ENCODE measurements at regions not wholly inside any gene's neighbourhood (a gene's known extent, or its start where the extent isn't known, plus 50 kb on each side); places are given as distances from the start of the nearest gene placed in this dataset.

- H3K27me3 ChIP-seq = peaks cover 14% of the 10 kb centered on the region
These were observed 108.0 kb upstream of the MTAP start for GRCh38 chr9:21694424-21694823.

GRCh38 chr9:21695443-21695842 lies 107.0 kb upstream of the MTAP start:
- no peak for TF ChIP-seq CTCF (IDR thresholded peaks at IDR 0.05)
- no peak overlapping the region for H3K4me3 ChIP-seq (ENCODE audit: low read depth in 1 of 2, low read length in 1 of 2)

More at GRCh38 chr9:21694424-21694823, 108.0 kb upstream of the MTAP start:
- H3K4me1 ChIP-seq (ENCODE audit: control insufficient read depth in 1 of 2, insufficient read depth in 1 of 2, low read depth in 1 of 2, low read length in 1 of 2) = no peaks in the 10 kb centered on the region
- H3K36me3 ChIP-seq = no peaks in the 10 kb centered on the region
- H3K27ac ChIP-seq = no peak overlapping the region
- no peak overlapping the region for H3K4me3 ChIP-seq (ENCODE audit: low read depth in 1 of 2, low read length in 1 of 2)
- no peaks in the 10 kb centered on the region for H3K9me3 ChIP-seq
- TF ChIP-seq CTCF (IDR thresholded peaks at IDR 0.05) = no peak

DNA sequence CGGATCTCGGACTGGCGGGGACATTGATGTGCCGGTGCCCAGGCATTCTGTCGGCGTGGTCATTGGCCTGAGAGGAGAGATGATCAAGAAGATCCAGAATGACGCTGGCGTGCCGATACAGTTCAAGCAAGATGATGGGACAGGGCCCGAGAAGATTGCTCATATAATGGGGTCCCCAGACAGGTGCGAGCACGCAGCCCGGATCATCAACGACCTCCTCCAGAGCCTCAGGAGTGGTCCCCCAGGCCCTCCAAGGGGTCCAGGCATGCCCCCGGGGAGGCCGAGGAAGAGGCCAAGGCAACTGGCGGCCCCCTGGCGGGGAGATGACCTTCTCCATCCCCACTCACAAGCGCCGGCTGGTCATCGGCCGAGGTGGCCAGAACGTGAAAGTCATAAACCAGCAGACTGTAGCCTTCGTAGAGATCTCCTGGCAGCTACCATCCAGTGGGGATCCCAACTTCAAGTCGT lies 106.5 kb upstream of the MTAP start:
- Histone ChIP-seq H3K27me3 (peaks cover 10% of the 10 kb centered on the region), H3K4me3 (ENCODE audit: low read depth in 1 of 2, low read length in 1 of 2) (no peak overlapping the region), H3K4me1 (ENCODE audit: control insufficient read depth in 1 of 2, insufficient read depth in 1 of 2, low read depth in 1 of 2, low read length in 1 of 2) (no peaks in the 10 kb centered on the region), H3K27ac (no peak overlapping the region), H3K9me3 (no peaks in the 10 kb centered on the region), H3K36me3 (no peaks in the 10 kb centered on the region)
- no peak for TF ChIP-seq CTCF (IDR thresholded peaks at IDR 0.05)

More at GRCh38 chr9:21695443-21695842, 107.0 kb upstream of the MTAP start:
- no peaks in the 10 kb centered on the region for H3K36me3 ChIP-seq
- H3K27me3 ChIP-seq = peaks cover 14% of the 10 kb centered on the region
- no peaks in the 10 kb centered on the region for H3K9me3 ChIP-seq
- no peaks in the 10 kb centered on the region for H3K4me1 ChIP-seq (ENCODE audit: control insufficient read depth in 1 of 2, insufficient read depth in 1 of 2, low read depth in 1 of 2, low read length in 1 of 2)
- H3K27ac ChIP-seq = no peak overlapping the region

DNA sequence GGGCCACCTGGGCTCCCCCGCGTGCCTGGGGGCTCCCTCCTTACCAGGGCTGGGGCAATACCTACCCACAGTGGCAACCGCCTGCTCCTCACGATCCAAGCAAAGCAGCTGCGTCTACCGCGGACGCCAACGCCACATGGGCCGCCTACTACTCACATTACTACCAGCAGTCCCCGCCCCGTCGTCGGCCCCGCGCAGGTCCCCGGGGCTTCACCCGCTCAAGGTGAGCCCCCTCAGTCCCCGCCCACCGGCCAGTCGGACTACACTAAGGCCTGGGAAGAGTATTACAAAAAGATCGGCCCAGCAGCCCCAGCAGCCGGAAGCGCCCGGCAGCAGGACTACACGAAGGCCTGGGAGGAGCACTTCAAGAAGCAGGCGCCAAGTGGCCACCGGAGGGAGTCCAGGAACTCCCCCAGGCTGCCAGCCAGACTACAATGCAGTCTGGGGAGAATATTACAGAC lies 106.0 kb upstream of the MTAP start:
- Histone ChIP-seq H3K36me3 (no peaks in the 10 kb centered on the region), H3K27me3 (peaks cover 7% of the 10 kb centered on the region), H3K4me1 (ENCODE audit: control insufficient read depth in 1 of 2, insufficient read depth in 1 of 2, low read depth in 1 of 2, low read length in 1 of 2) (no peaks in the 10 kb centered on the region), H3K9me3 (no peaks in the 10 kb centered on the region), H3K27ac (no peak overlapping the region), H3K4me3 (ENCODE audit: low read depth in 1 of 2, low read length in 1 of 2) (no peak overlapping the region)
- no peak for TF ChIP-seq CTCF (IDR thresholded peaks at IDR 0.05)

GRCh38 chr9:21708260-21708711 lies 94.2 kb upstream of the MTAP start:
- no peaks in the 10 kb centered on the region for H3K4me1 ChIP-seq (ENCODE audit: control insufficient read depth in 1 of 2, insufficient read depth in 1 of 2, low read depth in 1 of 2, low read length in 1 of 2)
- no peak for TF ChIP-seq CTCF (IDR thresholded peaks at IDR 0.05)

More at GRCh38 chr9:21708260-21708711, 94.2 kb upstream of the MTAP start:
- no peaks in the 10 kb centered on the region for H3K9me3 ChIP-seq
- peaks cover 11% of the 10 kb centered on the region for H3K27me3 ChIP-seq
- H3K27ac ChIP-seq = no peak overlapping the region
- no peaks in the 10 kb centered on the region for H3K36me3 ChIP-seq
- H3K4me3 ChIP-seq (ENCODE audit: low read depth in 1 of 2, low read length in 1 of 2) = no peak overlapping the region

Measured in neutrophil (primary cell).